GM12873 (cell line): ENCODE measurements at regions not wholly inside any gene's neighbourhood (a gene's known extent, or its start where the extent isn't known, plus 50 kb on each side); places are given as distances from the start of the nearest gene placed in this dataset.

ENCODE experiments used
- CTCF ChIP-seq: IDR thresholded peaks from 2 replicates; pipeline ENCODE4 v1.5.1; 2012; ENCODE audit warnings: low read depth, mild to moderate bottlenecking, moderate library complexity, low read length, control low read depth; ENCODE audit not compliant: insufficient read depth; ENCODE audit errors: missing control alignments

DNA sequence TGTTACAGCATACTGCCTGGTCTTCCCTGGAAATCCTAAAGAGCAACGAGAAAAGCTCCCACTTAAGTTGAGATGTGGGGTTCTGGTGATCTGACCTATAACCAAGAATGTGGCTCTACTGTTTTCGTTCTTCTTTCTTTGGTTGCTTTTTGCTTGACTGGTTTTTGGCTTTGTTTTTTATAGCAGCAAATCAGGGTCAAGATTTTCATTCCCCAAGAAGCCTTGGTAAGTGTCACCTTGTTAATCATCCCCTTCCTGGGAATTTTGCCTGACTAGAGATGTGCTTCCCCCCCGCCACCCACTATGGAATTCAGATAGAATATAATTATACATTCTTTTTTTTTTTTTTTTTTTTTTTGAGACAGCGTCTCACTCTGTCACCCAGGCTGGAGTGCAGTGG, 116.7 kb upstream of the FOXN3 start:
- TF ChIP-seq CTCF = no peak

- no peak for TF ChIP-seq CTCF
Observed at GRCh38 chr14:89533136-89533535, 116.1 kb upstream of the FOXN3 start.

DNA sequence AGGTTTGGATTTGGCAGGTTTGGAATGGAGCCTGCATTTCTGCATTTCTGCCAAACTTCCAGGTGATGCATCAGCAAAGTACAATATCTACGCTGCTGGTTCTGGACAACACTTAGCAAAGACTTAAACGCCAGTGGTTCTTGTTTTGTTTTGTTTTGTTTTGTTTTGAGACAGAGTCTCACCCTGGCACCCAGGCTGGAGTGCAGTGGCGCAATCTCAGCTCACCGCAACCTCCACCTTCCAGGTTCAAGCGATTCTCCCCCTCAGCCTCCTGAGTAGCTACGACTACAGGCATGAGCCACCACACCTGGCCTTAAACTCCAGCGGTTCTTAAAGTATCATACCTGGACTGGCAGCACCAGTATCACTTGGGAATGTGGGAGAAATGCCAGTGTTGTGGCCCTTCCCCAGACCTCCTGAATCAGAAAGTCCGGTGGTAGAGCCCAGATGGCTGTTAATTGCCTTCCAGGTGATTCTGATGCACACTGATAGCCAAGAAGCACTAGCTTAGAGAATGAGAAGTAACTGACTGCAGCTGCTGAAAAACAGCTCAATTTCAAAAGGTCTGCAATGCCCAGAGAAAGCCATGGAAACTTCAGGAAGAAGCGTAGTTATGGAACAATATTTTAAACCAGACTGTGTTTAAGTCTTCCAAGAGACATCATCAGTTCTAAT, 114.8 kb upstream of the FOXN3 start:
- no peak for TF ChIP-seq CTCF

DNA sequence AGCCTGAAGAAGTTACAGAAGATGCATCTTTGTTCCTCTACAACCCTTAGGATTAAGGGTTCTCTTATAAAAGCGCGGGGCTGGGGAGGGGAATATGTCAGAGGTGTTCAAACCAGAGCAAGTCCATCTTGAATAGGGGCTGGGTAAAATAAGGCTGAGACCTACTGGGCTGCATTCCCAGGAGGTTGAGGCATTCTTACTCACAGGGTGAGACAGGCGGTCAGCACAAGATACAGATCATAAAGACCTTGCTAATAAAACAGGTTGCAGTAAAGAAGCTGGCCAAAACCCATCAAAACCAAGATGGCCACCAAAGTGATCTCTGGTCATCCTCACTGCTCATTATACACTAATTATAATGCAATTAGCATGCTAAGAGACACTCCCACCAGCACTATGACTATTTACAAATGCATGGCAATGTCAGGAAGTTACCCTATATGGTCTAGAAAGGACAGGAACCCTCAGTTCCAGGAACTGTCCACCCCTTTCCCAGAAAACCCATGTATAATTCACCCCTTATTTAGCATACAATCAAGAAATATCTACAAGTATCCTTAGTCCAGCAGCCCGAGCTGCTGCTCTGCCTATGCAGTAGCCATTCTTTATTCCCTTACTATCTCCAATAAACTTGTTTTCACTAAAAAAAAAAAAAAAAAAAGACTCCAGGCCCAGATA, 108.1 kb upstream of the FOXN3 start:
- TF ChIP-seq CTCF = no peak

GRCh38 chr14:89524412-89524811, 107.4 kb upstream of the FOXN3 start:
- TF ChIP-seq CTCF = no peak

GRCh38 chr14:89521988-89522387, 105.0 kb upstream of the FOXN3 start:
- no peak for TF ChIP-seq CTCF

DNA sequence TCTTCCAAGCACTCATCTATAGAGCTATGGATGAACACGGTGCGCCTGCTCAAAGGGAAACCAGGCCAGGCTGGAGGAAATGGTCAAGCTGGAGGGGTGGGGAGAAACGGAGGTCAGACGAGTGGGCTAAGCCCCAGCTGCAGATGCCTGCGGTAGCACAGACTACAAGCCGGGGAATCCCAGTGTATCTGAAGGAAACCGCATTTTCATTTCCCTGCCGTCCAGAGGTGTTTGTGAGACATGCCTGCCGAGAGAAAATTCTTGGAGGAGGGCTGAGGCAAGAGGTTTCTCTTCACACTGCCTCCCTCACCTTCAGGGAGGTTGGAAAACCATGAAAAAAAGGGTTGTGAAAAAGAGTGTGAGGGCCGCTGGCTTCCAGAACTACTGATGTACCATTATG, 102.0 kb upstream of the FOXN3 start:
- TF ChIP-seq CTCF = no peak
